ENCODE measurements at regions not wholly inside any gene's neighbourhood (a gene's known extent, or its start where the extent isn't known, plus 50 kb on each side); places are given as distances from the start of the nearest gene placed in this dataset.
"Not testable (repeated sequence)": the region's sequence is repeated elsewhere in the genome, so short reads cannot be mapped to it uniquely, and the experiment has no call there.

DNA sequence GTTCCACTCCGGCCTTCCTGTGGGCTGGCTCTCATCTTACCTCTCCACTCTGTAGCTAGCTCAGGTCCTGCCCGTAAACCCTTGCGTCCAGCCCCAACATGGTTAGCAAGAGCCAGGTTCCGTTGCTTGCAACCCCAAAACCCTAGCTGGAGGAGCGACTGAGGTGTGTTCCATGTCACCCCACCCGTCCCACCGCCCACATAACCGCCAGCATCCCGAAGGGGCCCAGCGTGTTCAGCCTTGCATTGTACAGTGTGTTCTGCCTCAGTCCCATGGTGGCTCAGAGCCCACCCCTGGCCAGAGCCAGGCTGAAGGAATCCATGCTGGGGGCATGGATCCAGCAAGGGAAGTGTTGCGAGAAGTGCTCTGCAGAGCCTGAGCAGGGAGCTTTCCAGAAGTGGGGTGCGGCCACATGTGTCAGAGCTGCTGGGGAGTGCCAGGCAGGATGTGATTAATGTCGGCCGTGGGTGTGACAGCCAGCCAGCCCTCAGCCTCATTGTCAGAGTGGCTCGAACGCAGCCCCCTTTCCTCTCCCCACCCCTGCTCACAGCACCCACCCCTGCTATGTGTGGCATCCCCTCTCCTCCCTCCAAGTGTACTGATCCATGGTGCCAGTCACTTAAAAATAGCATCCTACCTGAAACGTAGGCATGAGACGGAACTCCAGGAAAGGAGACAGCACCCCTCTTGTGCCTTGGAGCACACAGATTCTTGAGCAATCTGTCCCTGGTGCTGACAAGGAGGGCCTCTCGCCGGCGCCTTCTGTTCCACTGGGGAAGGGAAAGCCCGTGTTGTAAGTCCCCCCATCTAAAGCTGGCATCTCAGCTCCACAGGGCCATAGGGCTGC lies 158.9 kb downstream of the OR4M2 start:
- ATAC-seq (replicated peaks in 1 of 2), result peak; percentile 80 to 85
- not testable (repeated sequence) for H3K4me3 Mint-ChIP-seq

DNA sequence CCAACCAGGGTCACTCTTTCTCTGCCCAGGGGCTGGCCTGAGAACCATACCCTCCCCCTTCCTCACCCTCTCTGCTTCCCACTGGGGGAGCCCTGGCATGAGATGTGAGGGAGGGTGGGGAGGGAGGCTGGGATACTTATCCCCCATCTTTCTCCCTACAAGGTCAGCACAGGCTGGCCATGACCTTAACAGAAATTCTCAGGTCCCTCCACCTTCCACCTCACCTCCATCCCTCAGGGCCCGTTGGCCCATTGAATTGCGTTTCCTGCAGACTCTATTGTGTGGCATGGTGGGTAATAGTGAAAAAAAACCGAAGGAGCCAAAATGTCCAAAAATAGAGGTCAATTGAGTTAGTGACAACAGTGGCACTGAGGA lies 159.5 kb downstream of the OR4M2 start:
- no peak overlapping the region for H3K4me3 Mint-ChIP-seq
- DNase-seq, result no peak
- H3K27me3 Mint-ChIP-seq (ENCODE audit: low read depth), result peaks cover 6% of the 10 kb centered on the region
- ATAC-seq (replicated peaks in 1 of 2), result no peak
- H3K9me3 Mint-ChIP-seq, result no peaks in the 10 kb centered on the region
- H3K27ac Mint-ChIP-seq, result no peak overlapping the region
- no peaks in the 10 kb centered on the region for H3K36me3 Mint-ChIP-seq (ENCODE audit: insufficient read depth in 2 of 2)
- no peaks in the 10 kb centered on the region for H3K4me1 Mint-ChIP-seq (ENCODE audit: low read depth)

More for the DNA sequence above, 158.9 kb downstream of the OR4M2 start:
- not testable (repeated sequence) for H3K27me3 Mint-ChIP-seq (ENCODE audit: low read depth); H3K27ac Mint-ChIP-seq; H3K36me3 Mint-ChIP-seq (ENCODE audit: insufficient read depth in 2 of 2); H3K4me1 Mint-ChIP-seq (ENCODE audit: low read depth); DNase-seq; H3K9me3 Mint-ChIP-seq

DNA sequence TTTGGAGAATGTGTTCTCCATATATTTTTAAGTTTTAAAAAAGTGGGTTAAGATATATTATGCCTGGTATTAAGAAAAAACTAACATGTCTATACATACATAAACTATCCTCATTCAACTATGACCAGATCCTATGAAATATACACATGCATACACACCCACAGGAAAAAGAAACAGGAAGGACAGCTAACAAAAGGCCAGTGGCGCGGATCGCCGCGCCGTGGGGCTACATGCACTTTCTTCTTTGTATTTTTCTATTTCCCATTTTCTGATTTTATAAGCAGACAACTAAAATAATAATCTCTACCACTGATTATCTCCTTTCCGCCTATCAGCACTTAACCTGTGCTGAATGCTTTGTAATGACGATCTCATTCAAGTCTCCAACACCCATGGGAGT lies 160.1 kb downstream of the OR4M2 start:
- Mint-ChIP-seq H3K9me3 (no peaks in the 10 kb centered on the region), H3K27ac (no peak overlapping the region), H3K27me3 (ENCODE audit: low read depth) (peaks cover 6% of the 10 kb centered on the region), H3K4me1 (ENCODE audit: low read depth) (no peaks in the 10 kb centered on the region), H3K36me3 (ENCODE audit: insufficient read depth in 2 of 2) (no peaks in the 10 kb centered on the region), H3K4me3 (no peak overlapping the region)
- DNase-seq (no peak), ATAC-seq (replicated peaks in 1 of 2) (no peak)

DNA sequence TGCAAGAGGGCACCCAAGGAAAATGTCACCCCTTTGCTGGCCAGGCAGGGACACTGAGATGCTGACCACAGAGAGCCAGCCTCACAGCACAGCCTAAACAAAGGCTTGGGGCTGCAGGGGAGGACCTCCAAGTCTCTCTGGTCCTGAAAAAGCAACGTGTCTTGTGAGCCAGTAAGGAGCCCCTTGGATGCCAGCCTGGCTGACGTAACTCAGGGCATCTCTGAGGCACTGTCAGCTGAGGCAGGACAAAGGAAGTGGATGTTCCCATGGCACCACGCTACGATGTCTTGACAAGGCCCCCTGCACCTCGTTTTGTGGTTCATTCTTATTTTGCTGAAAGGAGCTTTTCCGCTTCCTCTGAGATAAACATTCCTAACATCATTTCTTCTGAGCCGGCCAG lies 160.7 kb downstream of the OR4M2 start:
- Mint-ChIP-seq H3K4me3 (no peak overlapping the region), H3K36me3 (ENCODE audit: insufficient read depth in 2 of 2) (no peaks in the 10 kb centered on the region), H3K4me1 (ENCODE audit: low read depth) (no peaks in the 10 kb centered on the region), H3K27ac (no peak overlapping the region), H3K9me3 (no peaks in the 10 kb centered on the region), H3K27me3 (ENCODE audit: low read depth) (peaks cover 6% of the 10 kb centered on the region)
- ATAC-seq (replicated peaks in 1 of 2) (no peak), DNase-seq (no peak)

DNA sequence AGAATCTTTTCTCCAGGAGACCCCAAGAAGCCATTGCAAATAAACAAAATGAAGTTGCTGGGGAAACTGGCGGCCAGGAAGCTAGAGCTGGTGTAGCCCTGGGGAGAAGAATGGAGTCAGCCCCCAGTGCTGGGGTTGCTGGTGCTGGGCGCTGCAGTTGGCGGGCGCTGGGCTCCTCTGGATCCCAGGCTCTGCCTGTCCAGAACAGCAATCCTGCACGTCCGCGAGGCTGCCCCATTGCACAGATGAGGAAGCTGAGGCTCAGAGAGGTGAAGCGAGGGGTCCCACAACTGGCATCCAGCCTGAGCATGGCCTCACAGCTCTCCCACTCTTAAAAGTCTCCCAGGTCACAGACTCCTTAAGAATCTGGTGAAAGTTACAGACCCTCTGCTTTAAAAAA lies 161.1 kb downstream of the OR4M2 start:
- no peak for ATAC-seq (replicated peaks in 1 of 2)
- Mint-ChIP-seq H3K27ac (no peak overlapping the region), H3K4me3 (no peak overlapping the region)

DNA sequence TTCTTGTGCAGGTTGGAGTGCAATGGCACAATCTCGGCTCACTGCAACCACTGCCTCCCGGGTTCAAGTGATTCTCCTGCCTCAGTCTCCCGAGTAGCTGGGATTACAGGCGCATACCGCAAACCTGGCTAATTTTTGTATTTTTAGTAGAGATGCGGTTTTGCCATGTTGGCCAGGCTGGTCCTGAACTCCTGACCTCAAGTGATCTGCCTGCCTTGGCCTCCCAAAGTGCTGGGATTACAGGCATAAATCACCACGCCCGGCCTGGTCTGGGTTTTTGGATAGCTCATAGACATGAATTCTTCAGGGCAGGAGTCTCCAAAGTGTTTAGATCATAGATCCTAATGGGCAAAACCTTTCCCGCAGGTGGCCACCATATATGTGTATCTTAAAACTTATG lies 162.0 kb downstream of the OR4M2 start:
- not testable (repeated sequence) for H3K27me3 Mint-ChIP-seq (ENCODE audit: low read depth); ATAC-seq (replicated peaks in 1 of 2)

More for the DNA sequence above, 161.1 kb downstream of the OR4M2 start:
- Mint-ChIP-seq H3K4me1 (ENCODE audit: low read depth) (no peaks in the 10 kb centered on the region), H3K27me3 (ENCODE audit: low read depth) (peaks cover 6% of the 10 kb centered on the region), H3K36me3 (ENCODE audit: insufficient read depth in 2 of 2) (peaks cover 0 to 2% of the 10 kb centered on the region in 2 donors), H3K9me3 (no peaks in the 10 kb centered on the region)
- no peak for DNase-seq

DNA sequence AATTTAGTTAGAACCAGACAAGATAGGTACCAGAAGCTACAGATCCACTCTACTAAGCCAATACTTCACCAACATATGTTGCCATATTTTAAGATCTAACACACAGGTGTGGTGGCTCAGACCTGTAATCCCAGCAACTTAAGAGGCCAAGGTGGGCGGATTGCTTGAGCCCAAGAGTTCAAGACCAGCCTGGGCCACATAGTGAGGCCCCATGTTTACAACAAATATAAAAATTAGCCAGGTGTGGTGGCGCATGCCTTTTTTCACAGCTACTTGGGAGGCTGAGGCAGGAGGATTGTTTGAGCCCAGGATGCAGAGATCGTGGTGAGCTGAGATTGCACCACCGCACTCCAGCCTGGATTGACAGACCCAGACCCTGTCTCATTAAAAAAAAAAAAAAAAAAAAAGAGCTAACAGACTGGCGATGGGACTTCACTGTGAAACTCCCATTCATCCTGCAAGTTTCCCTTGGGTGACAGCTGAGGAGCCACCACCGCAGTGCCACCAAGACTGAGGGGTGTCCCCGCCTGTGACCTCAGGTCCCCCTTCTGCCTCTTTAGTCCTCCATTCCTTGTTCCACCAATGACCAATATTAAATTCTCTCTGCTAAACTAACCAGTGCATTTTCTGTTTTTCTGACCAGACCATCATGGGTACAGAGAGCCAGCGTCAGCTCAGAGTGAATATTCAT lies 163.3 kb downstream of the OR4M2 start:
- DNase-seq (no peak), ATAC-seq (replicated peaks in 1 of 2) (no peak)
- Mint-ChIP-seq H3K9me3 (no peaks in the 10 kb centered on the region), H3K27ac (no peak overlapping the region), H3K36me3 (ENCODE audit: insufficient read depth in 2 of 2) (peaks cover 0 to 2% of the 10 kb centered on the region in 2 donors), H3K27me3 (ENCODE audit: low read depth) (no peaks in the 10 kb centered on the region), H3K4me3 (no peak overlapping the region), H3K4me1 (ENCODE audit: low read depth) (no peaks in the 10 kb centered on the region)

More for the DNA sequence above, 162.0 kb downstream of the OR4M2 start:
- not testable (repeated sequence) for H3K27ac Mint-ChIP-seq; DNase-seq; H3K4me1 Mint-ChIP-seq (ENCODE audit: low read depth); H3K36me3 Mint-ChIP-seq (ENCODE audit: insufficient read depth in 2 of 2); H3K9me3 Mint-ChIP-seq; H3K4me3 Mint-ChIP-seq

DNA sequence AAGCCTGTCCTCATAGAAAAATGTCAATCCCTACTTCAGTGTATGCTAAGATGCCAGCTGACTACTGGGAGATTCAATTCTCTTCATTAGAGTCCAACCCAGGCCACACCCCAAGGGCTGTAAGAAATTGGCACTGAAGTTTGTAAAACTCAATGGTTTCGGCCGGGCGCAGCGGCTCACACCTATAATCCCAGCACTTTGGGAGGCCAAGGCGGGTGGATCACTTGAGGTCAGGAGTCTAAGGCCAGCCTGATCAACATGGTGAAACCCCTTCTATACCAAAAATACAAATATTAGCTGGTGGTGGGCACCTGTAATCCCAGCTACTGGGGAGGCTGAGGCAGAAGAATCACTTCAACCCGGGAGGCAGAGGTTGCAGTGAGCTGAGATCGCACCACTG lies 169.2 kb downstream of the OR4M2 start:
- H3K4me3 Mint-ChIP-seq; H3K9me3 Mint-ChIP-seq; DNase-seq; H3K27ac Mint-ChIP-seq; H3K36me3 Mint-ChIP-seq (ENCODE audit: insufficient read depth in 2 of 2); ATAC-seq (replicated peaks in 1 of 2); H3K4me1 Mint-ChIP-seq (ENCODE audit: low read depth): not testable (repeated sequence)
- peaks cover 16% of the 10 kb centered on the region for H3K27me3 Mint-ChIP-seq (ENCODE audit: low read depth)

DNA sequence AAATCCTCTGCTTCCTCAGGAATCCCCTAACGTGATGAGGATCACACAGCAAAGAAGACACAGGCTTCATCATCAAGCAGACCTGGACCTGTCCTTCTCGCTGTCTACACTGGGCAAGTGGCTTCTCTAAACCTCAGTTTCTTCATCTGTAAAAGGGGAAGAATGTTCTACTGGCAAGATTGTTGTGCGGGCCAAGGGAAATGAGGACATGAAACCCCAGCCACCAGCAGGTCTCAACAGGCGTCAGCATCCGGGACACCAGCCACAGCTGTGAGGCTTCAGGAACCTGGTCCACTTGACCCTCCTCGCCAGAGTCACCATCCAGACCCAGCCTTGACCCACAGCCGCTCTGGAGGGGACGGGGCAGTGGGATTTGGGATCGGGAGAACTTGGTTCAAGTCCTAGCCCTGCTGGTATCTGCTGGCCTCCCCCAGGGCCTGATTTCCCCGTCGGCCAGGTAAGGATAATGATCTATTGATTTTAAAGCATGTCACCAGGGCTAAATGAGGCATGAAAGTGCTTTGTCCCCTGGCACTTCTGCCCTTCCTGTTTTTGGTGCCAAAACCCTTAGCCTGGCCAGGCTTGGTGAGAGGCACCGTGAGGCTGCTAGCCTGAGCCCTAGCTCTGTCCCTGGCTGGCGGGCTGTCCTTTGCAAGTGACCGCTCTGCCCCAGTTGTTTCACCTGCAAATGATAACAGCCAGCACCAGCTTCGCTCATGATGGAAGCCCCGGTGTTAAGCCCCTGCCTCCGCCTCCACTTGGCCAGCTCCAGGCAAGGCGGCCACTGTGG lies 170.4 kb downstream of the OR4M2 start:
- not testable (repeated sequence) for ATAC-seq (replicated peaks in 1 of 2); H3K27ac Mint-ChIP-seq; H3K9me3 Mint-ChIP-seq; H3K36me3 Mint-ChIP-seq (ENCODE audit: insufficient read depth in 2 of 2); DNase-seq; H3K4me3 Mint-ChIP-seq
- Mint-ChIP-seq H3K27me3 (ENCODE audit: low read depth) (peaks cover 25% of the 10 kb centered on the region), H3K4me1 (ENCODE audit: low read depth) (peaks cover 17% of the 10 kb centered on the region)

DNA sequence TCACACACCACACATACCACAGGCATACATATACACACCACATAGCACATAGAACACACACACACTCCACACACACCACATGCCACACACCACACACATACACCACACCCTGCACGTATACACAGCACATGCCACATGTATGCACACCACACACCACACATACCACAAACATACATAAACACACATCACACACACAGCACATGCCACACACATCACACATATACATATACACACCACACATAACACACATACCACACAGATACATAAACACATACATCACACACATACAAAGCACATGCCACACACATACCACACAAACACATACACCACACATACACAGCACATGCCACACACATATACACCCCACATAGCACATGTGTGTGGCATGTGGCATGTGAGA lies 171.1 kb downstream of the OR4M2 start:
- no peak for DNase-seq
- no peak for ATAC-seq (replicated peaks in 1 of 2)
- Mint-ChIP-seq H3K27me3 (ENCODE audit: low read depth) (peaks cover 32% of the 10 kb centered on the region), H3K9me3 (no peaks in the 10 kb centered on the region), H3K36me3 (ENCODE audit: insufficient read depth in 2 of 2) (no peaks in the 10 kb centered on the region), H3K27ac (no peak overlapping the region), H3K4me1 (ENCODE audit: low read depth) (peaks cover 17% of the 10 kb centered on the region), H3K4me3 (no peak overlapping the region)

DNA sequence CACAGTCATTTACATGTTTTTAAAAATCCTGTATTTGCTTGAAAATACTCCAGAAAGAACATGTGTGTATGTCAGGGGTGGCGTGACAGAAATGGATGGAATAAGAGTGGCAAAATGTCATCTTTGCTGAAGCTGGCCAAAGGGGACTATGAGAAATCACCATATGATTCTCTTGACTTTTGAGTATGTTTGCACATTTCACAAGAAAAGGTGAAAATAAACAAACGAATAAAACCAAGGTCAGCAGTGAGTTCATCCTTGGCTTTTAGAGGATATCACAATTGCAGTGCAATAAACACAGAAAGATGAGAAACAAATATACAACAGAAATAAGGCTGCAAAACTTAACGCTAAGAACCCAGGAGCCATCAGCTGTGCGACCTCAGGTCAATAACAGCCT lies 171.7 kb downstream of the OR4M2 start:
- not testable (repeated sequence) for H3K4me3 Mint-ChIP-seq; H3K36me3 Mint-ChIP-seq (ENCODE audit: insufficient read depth in 2 of 2); DNase-seq; H3K9me3 Mint-ChIP-seq; ATAC-seq (replicated peaks in 1 of 2); H3K27ac Mint-ChIP-seq
- H3K4me1 Mint-ChIP-seq (ENCODE audit: low read depth), result peaks cover 17% of the 10 kb centered on the region
- H3K27me3 Mint-ChIP-seq (ENCODE audit: low read depth), result peaks cover 35% of the 10 kb centered on the region

DNA sequence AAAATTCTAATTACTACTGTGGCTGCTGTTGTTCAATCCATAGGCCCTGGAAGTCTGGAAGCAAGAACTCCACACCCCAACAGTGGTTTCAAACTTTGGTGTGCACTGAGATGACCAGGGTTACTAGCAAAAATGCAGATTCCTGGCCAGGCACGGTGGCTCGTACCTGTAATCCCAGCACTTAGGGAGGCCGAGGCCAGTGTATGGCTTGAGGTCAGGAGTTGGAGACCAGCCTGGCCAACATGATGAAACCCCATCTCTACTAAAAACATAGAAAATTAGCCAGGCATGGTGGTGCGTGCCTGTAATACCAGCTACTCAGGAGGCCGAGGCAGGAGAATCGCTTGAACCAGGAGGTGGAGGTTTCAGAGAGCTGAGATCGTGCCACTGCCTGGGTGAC lies 172.2 kb downstream of the OR4M2 start:
- peaks cover 35% of the 10 kb centered on the region for H3K27me3 Mint-ChIP-seq (ENCODE audit: low read depth)
- H3K36me3 Mint-ChIP-seq (ENCODE audit: insufficient read depth in 2 of 2); DNase-seq; ATAC-seq (replicated peaks in 1 of 2); H3K9me3 Mint-ChIP-seq; H3K27ac Mint-ChIP-seq; H3K4me3 Mint-ChIP-seq: not testable (repeated sequence)
- peaks cover 17% of the 10 kb centered on the region for H3K4me1 Mint-ChIP-seq (ENCODE audit: low read depth)

DNA sequence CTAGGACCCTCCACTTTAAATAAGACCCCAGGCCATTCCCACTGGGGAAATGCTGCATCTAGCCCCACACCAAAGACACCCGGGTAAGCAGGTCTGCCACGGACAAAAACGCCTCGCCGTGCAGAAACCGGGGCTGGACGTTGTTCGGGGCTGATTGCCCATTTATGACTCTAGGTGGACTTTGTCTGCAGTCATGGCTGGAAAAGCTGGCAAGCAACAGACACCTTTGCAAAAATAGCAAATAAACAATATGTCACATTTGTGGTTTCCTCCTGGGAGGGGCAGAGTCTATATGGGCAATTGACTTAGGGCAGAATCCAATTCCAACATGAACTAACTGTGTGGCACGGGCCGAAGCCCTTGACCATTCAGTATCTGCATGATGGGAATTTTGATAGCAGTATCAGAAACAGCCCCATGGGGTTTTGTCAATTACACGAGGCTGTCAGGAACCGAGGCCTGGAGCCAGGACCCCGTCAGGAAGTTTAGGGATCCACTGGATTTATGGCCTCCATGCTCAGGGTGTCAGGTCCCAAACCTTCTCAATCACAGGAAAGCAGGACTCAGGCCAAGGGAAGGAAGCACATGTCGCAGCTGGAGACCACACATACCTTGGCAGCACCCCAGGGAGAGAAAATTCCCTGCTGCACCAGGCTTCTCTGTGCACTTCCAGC lies 172.8 kb downstream of the OR4M2 start:
- H3K27me3 Mint-ChIP-seq (ENCODE audit: low read depth), result peaks cover 35% of the 10 kb centered on the region
- not testable (repeated sequence) for DNase-seq; H3K36me3 Mint-ChIP-seq (ENCODE audit: insufficient read depth in 2 of 2); ATAC-seq (replicated peaks in 1 of 2); H3K4me3 Mint-ChIP-seq; H3K9me3 Mint-ChIP-seq; H3K27ac Mint-ChIP-seq
- H3K4me1 Mint-ChIP-seq (ENCODE audit: low read depth), result peaks cover 17% of the 10 kb centered on the region
